A549 (cell line): ENCODE measurements at regions not wholly inside any gene's neighbourhood (a gene's known extent, or its start where the extent isn't known, plus 50 kb on each side); places are given as distances from the start of the nearest gene placed in this dataset.
"Not testable (repeated sequence)": the region's sequence is repeated elsewhere in the genome, so short reads cannot be mapped to it uniquely, and the experiment has no call there.

Experiments used
- CHD4 ChIP-seq: fragments of 200-600 bp; sonication (generic); IDR thresholded peaks from 2 replicates; pipeline ENCODE4 v1.6.1; 2016; ENCODE audit warnings: antibody characterized with exemption, mild to moderate bottlenecking, borderline replicate concordance
- FOSL2 ChIP-seq, 2 experiments: fragments of 450-650 bp in 1 of 2; fragments of >200 bp in 1 of 2; sonication (Bioruptor Twin) in 1 of 2; formaldehyde crosslinking; IDR thresholded peaks; 2 replicates each; pipeline versions ENCODE4 v1.5.0 to v1.6.1; 2016 to 2020; ENCODE audit warnings: mild to moderate bottlenecking in 1 of 2, moderate library complexity in 1 of 2
- MYC ChIP-seq: IDR thresholded peaks from 2 replicates; pipeline ENCODE4 v1.6.1; 2012; ENCODE audit warnings: mild to moderate bottlenecking, inconsistent platforms, low read length, improper control_type of control experiment, borderline replicate concordance
- NFE2L2 ChIP-seq: fragments of 150-350 bp; conservative IDR thresholded peaks from 2 replicates; pipeline ENCODE4 v1.6.1; 2014; ENCODE audit warnings: low read length
- PHF8 ChIP-seq: fragments of 200-600 bp; sonication (generic); IDR thresholded peaks from 2 replicates; pipeline ENCODE4 v1.6.1; 2016; ENCODE audit warnings: low read depth, mild to moderate bottlenecking, antibody characterized with exemption, moderate library complexity, borderline replicate concordance
- POLR2A ChIP-seq: IDR thresholded peaks from 2 replicates; pipeline ENCODE4 v1.6.1; 2012; ENCODE audit warnings: mild to moderate bottlenecking, low read length
- TF ChIP-seq, protein P1 (sequence below): fragments of 450-650 bp; IDR thresholded peaks from 2 replicates; pipeline ENCODE4 v1.6.1; 2014; ENCODE audit warnings: antibody characterized with exemption
- TF ChIP-seq, protein P2 (sequence below): fragments of >200 bp; sonication (Bioruptor Twin); formaldehyde crosslinking; IDR thresholded peaks from 3 replicates; pipeline ENCODE4 v1.6.1; 2016
- TF ChIP-seq, protein P3 (sequence below): fragments of >200 bp; sonication (Bioruptor Twin); formaldehyde crosslinking; IDR thresholded peaks from 3 replicates; pipeline ENCODE4 v1.5.1; 2016

DNA sequence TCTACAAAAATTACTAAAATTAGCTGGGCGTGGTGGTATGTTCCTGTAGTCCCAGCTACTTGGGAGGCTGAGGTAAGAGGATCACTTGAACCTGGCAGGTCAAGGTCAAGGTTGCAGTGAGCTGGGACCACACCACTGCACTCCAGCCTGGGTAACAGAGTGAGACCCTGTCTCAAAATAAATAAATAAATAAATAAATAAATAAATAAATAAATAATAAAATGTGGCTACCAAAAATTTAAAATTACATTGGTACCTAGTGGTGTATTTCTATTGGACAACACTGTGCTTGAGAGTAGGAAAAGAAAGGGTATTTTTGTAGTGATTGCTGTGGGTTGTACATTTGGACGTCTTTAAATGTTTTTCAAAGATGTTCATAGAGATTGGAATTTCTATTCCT, 229.7 kb downstream of the STK31 start:
- not testable (repeated sequence) for TF ChIP-seq MYC; NFE2L2; PHF8; POLR2A; CHD4; FOSL2 (IDR thresholded peaks at IDR 0.05); FOSL2 (CRISPR knock-in tag; IDR thresholded peaks at IDR 0.05)
- TF ChIP-seq, protein P1, sequence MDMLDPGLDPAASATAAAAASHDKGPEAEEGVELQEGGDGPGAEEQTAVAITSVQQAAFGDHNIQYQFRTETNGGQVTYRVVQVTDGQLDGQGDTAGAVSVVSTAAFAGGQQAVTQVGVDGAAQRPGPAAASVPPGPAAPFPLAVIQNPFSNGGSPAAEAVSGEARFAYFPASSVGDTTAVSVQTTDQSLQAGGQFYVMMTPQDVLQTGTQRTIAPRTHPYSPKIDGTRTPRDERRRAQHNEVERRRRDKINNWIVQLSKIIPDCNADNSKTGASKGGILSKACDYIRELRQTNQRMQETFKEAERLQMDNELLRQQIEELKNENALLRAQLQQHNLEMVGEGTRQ = not testable (repeated sequence)
- TF ChIP-seq, protein P2, sequence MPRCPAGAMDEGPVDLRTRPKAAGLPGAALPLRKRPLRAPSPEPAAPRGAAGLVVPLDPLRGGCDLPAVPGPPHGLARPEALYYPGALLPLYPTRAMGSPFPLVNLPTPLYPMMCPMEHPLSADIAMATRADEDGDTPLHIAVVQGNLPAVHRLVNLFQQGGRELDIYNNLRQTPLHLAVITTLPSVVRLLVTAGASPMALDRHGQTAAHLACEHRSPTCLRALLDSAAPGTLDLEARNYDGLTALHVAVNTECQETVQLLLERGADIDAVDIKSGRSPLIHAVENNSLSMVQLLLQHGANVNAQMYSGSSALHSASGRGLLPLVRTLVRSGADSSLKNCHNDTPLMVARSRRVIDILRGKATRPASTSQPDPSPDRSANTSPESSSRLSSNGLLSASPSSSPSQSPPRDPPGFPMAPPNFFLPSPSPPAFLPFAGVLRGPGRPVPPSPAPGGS = not testable (repeated sequence)
- TF ChIP-seq, protein P3, sequence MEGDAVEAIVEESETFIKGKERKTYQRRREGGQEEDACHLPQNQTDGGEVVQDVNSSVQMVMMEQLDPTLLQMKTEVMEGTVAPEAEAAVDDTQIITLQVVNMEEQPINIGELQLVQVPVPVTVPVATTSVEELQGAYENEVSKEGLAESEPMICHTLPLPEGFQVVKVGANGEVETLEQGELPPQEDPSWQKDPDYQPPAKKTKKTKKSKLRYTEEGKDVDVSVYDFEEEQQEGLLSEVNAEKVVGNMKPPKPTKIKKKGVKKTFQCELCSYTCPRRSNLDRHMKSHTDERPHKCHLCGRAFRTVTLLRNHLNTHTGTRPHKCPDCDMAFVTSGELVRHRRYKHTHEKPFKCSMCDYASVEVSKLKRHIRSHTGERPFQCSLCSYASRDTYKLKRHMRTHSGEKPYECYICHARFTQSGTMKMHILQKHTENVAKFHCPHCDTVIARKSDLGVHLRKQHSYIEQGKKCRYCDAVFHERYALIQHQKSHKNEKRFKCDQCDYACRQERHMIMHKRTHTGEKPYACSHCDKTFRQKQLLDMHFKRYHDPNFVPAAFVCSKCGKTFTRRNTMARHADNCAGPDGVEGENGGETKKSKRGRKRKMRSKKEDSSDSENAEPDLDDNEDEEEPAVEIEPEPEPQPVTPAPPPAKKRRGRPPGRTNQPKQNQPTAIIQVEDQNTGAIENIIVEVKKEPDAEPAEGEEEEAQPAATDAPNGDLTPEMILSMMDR = not testable (repeated sequence)
